Thymus (tissue), 11 donors: ENCODE measurements at regions not wholly inside any gene's neighbourhood (a gene's known extent, or its start where the extent isn't known, plus 50 kb on each side); places are given as distances from the start of the nearest gene placed in this dataset.
"Not testable (repeated sequence)": the region's sequence is repeated elsewhere in the genome, so short reads cannot be mapped to it uniquely, and the experiment has no call there.

Experiments
- DNase-seq, 9 donors: peaks; one replicate each; pipeline ENCODE4 v3.0.0-alpha.2; 2013; ENCODE audit warnings: low spot score in 9 of 9, low read depth in 6 of 9, missing footprints in 1 of 9
- H3K27ac ChIP-seq, 2 donors: one replicate each; pipeline ENCODE4 v1.5.1; 2013; ENCODE audit warnings: control low read depth in 1 of 2, low read depth in 1 of 2, low read length in 1 of 2, mild to moderate bottlenecking in 1 of 2, moderate library complexity in 1 of 2
- H3K27me3 ChIP-seq, 2 donors: one replicate each; pipeline ENCODE4 v1.5.1; 2013; ENCODE audit warnings: low read length in 1 of 2; ENCODE audit not compliant: control insufficient read depth in 2 of 2, insufficient read depth in 1 of 2
- H3K36me3 ChIP-seq, 2 donors: one replicate each; pipeline ENCODE4 v1.5.1; 2013; ENCODE audit warnings: low read length in 1 of 2, mild to moderate bottlenecking in 1 of 2, moderate library complexity in 1 of 2; ENCODE audit not compliant: control insufficient read depth in 2 of 2, insufficient read depth in 2 of 2
- H3K4me1 ChIP-seq, 2 donors: one replicate each; pipeline ENCODE4 v1.5.1; 2013; ENCODE audit warnings: low read length in 2 of 2; ENCODE audit not compliant: control insufficient read depth in 2 of 2, insufficient read depth in 2 of 2
- H3K4me3 ChIP-seq, 2 donors: one replicate each; pipeline ENCODE4 v1.5.1; 2013; ENCODE audit warnings: low read length in 2 of 2, control low read depth in 1 of 2, mild to moderate bottlenecking in 1 of 2
- H3K9me3 ChIP-seq, 2 donors: one replicate each; pipeline ENCODE4 v1.5.1; 2013; ENCODE audit warnings: low read length in 1 of 2, mild to moderate bottlenecking in 1 of 2; ENCODE audit not compliant: control insufficient read depth in 2 of 2, insufficient read depth in 1 of 2
- WGBS: extraction: QIAGEN DNeasy Blood & Tissue Kit; methylation state at CpG from one replicate; pipeline ENCODE4 v1.1.7; 2013; 5-methylcytosine and 5-hydroxymethylcytosine counted together
- donor health status: healthy.

DNA sequence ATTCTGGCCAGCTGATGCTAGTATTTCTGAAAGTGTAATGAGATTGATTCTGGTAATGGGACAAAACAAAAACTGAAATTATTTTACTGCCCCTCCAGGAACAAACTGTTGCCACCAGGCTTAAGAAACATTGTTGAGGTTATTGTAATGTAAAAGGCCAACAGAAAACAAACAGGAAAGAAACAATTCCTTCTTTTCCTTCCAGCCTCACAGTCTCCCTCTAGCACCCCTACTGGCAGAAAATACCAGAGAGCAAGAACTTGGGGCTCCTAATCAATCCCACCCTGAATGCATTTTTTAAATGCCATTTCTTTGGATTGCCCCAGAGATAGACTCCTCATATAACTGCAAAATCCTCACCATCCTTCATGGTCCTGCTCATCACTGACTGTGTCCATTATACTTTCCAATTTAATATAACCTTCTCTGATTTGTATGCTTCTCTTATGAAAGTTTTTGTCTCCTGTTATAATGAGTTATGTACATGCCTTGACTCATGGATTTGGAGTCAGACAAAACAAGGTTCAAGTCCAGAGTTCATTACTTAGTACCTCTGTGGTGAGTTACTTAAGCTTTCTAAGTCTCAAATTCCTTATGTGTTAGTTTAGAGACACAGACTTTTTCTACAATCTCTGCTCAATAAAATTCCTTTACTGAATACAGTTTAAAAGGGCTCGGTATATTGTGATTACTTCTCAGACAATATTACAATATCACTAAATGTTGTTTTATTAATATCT is 157.9 kb upstream of the FBN2 start:
- no peaks in the 10 kb centered on the region for H3K36me3 ChIP-seq
- no peaks in the 10 kb centered on the region for H3K4me1 ChIP-seq
- no peaks in the 10 kb centered on the region for H3K27me3 ChIP-seq
- WGBS: 95% methylated on average over 1 of the region's 1 CpG
- DNase-seq: no peak
- H3K4me3 ChIP-seq: no peak overlapping the region
- no peak overlapping the region for H3K27ac ChIP-seq
- no peaks in the 10 kb centered on the region for H3K9me3 ChIP-seq

DNA sequence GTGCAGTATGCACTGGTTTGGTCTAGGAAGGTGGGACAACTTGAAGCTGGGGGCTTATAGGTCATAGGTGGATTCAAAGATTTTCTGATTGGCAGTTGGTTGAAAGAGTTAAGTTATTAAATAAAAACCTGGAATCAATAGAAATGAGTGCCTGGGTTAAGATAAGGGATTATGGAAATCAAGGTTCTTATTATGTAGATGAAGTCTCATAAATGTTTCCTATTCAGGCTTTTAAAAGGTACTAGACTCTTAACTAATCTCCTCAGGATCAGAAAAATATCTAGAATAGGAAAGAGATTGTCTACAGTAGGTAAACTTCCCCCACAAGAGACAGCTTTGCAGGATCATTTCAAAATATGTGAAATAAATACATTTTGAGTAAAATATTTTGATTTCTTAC is 163.3 kb upstream of the FBN2 start:
- Histone ChIP-seq H3K4me1 (no peaks in the 10 kb centered on the region), H3K36me3 (no peaks in the 10 kb centered on the region), H3K27ac (no peak overlapping the region), H3K4me3 (no peak overlapping the region), H3K27me3 (no peaks in the 10 kb centered on the region), H3K9me3 (no peaks in the 10 kb centered on the region)
- DNase-seq: no peak

DNA sequence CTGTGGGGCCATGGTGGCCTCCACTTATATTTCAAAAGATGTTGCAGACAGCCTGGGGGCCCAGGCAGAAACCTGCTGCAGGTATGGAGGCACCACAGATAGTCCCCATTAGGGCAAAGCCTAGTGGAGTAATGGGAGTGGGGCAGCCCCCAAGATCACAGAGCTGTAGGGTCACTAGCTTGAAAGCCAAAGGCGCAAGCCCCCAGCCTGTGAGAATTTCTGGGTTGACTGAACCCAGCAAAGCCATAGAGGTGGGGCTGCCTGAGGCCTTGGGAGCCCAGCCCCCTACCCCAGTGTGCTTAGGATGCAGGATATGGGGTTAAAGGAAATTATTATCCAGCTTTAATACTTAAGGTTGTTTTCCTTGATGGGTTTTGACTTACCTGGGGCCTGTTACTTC is 165.3 kb upstream of the FBN2 start:
- Histone ChIP-seq H3K27ac (no peak overlapping the region), H3K4me1 (no peaks in the 10 kb centered on the region), H3K27me3 (no peaks in the 10 kb centered on the region), H3K36me3 (no peaks in the 10 kb centered on the region), H3K9me3 (no peaks in the 10 kb centered on the region), H3K4me3 (no peak overlapping the region)
- 94% methylated on average over 1 of the region's 1 CpG for WGBS
- no peak for DNase-seq

DNA sequence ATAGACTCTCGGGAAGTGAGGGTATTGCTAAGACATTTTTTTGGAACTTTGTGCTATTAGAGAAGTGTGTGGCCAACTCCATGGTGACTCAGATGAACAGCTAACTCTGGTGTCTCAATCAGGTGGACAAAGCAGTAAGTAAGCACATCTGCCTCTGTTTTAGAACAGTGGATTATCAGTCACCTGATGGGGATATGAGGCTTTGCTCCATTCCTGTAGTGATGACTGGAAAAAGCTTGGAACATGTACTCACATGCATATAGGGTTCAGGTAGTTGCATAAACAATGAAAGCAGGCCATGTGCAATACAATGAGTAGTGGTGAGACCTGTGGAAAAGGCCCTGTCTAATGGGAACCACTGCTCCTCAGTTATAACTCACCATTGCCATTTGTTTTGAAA is 168.2 kb upstream of the FBN2 start:
- no peaks in the 10 kb centered on the region for H3K4me1 ChIP-seq
- no peaks in the 10 kb centered on the region for H3K36me3 ChIP-seq
- WGBS: 98% methylated on average over 1 of the region's 1 CpG
- H3K9me3 ChIP-seq: no peaks in the 10 kb centered on the region
- no peaks in the 10 kb centered on the region for H3K27me3 ChIP-seq
- H3K27ac ChIP-seq: no peak overlapping the region
- H3K4me3 ChIP-seq: no peak overlapping the region
- DNase-seq: no peak

DNA sequence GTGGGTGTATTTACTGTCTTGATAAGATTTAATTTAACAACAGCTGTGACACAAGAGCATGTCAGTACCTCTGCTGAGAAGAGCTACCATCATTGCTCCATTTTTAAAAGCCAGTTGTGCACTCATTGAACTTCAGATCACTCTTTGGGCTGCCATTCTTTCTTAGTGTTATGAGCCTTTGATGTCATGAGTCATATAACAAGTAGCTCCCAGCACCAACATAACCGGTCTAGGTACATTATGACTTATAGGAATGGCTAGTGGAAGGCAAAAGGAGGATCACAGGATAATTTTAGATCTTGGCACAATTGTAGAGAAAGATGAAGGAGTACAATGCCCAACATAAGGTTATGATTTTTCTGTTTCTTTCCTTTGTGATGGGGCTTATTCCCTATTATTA is 170.8 kb upstream of the FBN2 start:
- H3K4me1 ChIP-seq: no peaks in the 10 kb centered on the region
- H3K27ac ChIP-seq: no peak overlapping the region
- no peaks in the 10 kb centered on the region for H3K9me3 ChIP-seq
- WGBS: 98% methylated on average over 1 of the region's 1 CpG
- no peak for DNase-seq
- no peaks in the 10 kb centered on the region for H3K27me3 ChIP-seq
- no peaks in the 10 kb centered on the region for H3K36me3 ChIP-seq
- H3K4me3 ChIP-seq: no peak overlapping the region

DNA sequence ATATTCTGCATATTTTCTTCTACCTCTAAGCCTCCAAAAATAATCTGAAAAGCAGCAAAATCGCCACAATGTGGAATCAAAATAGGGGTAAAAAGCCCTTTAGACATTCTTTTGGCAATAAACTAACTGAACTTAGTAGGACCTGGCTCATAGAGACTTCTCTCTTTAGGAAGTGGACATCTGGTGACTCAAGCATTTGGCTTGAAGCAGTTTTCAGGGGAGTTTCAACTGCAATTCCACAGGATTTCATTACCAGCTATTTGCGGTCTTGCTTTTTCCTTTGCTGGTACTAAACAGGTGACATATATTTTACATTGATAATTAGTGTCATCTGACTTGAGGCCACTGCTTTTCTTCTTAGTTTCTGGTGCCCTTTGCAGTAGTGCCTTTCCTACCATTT is 173.2 kb upstream of the FBN2 start:
- no peaks in the 10 kb centered on the region for H3K27me3 ChIP-seq
- no peak for DNase-seq
- 89% methylated on average over 2 of the region's 2 CpGs for WGBS
- no peaks in the 10 kb centered on the region for H3K36me3 ChIP-seq
- no peaks in the 10 kb centered on the region for H3K9me3 ChIP-seq
- no peak overlapping the region for H3K4me3 ChIP-seq
- no peaks in the 10 kb centered on the region for H3K4me1 ChIP-seq
- H3K27ac ChIP-seq: no peak overlapping the region

DNA sequence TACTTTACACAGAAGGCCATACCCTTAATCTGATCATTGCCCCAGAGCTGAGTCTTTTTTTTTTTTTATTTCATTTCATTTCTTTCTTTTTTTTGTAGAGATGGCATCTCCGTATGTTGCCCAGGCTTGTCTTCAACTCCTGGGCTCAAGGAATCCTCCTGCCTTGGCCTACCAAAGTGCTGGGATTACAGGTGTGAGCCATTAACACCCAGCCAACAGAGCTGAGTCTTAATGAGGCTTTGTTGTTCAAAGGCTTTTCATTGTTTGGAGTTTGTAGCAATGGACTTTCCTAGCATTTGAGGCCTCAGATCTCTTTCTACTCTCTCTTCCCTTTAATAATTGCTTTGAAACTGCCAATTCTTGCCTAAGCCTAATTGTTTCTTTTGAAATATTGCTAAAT is 176.5 kb upstream of the FBN2 start:
- no peak for DNase-seq
- Histone ChIP-seq H3K27me3 (no peaks in the 10 kb centered on the region), H3K36me3 (no peaks in the 10 kb centered on the region), H3K9me3 (no peaks in the 10 kb centered on the region), H3K27ac (no peak overlapping the region), H3K4me1 (no peaks in the 10 kb centered on the region), H3K4me3 (no peak overlapping the region)
- 100% methylated on average over 1 of the region's 1 CpG for WGBS

DNA sequence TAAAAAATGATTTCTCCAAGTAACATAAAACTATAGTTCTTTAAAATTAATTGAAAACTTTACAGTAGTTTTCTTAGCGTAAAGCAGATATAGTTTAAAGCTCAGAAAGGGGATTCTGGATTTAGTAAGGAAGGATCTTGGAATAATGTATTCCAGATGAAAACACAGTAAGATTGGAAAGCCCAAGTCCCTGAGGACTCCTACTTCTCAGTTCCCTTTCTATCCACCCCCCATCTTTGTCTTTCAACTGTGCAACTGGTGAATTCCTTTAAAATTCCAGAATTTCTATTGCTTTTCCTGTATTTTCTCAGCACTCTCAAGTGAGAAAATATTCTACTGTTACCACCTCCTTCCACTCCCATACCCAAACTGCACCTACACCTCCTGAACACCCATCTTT is 184.5 kb upstream of the FBN2 start:
- Histone ChIP-seq H3K27me3 (no peaks in the 10 kb centered on the region), H3K36me3 (no peaks in the 10 kb centered on the region), H3K27ac (no peak overlapping the region), H3K4me1 (no peaks in the 10 kb centered on the region), H3K9me3 (no peaks in the 10 kb centered on the region), H3K4me3 (no peak overlapping the region)
- no peak for DNase-seq
- WGBS: 98% methylated on average over 1 of the region's 1 CpG

DNA sequence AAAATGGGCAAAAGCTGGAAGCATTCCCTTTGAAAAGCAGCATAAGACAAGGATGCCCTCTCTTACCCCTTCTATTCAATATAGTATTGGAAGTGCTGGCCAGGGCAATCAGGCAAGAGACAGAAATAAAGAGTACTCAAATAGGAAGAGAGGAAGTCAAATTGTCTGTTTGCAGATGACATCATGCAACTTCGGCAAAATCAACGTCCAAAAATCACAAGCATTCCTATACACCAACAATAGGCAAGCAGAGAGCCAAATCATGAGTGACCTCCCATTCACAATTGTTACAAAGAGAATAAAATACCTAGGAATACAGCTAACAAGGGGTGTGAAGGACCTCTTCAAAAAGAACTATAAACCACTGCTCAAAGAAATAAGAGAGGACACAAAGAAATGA is 192.0 kb upstream of the FBN2 start:
- DNase-seq, H3K27ac ChIP-seq, H3K36me3 ChIP-seq, H3K9me3 ChIP-seq, H3K27me3 ChIP-seq, H3K4me1 ChIP-seq, H3K4me3 ChIP-seq: not testable (repeated sequence)
- WGBS: 94% methylated on average over 2 of the region's 2 CpGs

DNA sequence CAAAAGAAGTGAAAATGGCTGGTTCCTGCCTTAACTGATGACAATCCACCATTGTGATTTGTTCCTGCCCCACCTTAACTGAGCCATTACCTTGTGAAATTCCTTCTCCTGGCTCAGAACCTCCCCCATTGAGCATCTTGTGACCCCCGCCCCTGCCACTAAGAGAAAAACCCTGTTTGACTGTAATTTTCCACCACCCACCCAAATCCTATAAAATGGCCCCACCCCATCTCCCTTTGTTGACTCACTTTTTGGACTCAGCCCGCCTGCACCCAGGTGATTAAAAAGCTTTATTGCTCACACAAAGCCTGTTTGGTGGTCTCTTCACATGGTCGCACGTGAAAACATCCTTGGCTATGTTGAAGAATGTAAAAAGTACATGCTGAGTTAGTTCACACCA is 197.6 kb upstream of the FBN2 start:
- H3K36me3 ChIP-seq, H3K27ac ChIP-seq, H3K9me3 ChIP-seq, H3K27me3 ChIP-seq, H3K4me3 ChIP-seq, DNase-seq, H3K4me1 ChIP-seq: not testable (repeated sequence)
- WGBS: 93% methylated on average over 4 of the region's 4 CpGs
